Motor neuron (in vitro differentiated cells): ENCODE measurements at regions not wholly inside any gene's neighbourhood (a gene's known extent, or its start where the extent isn't known, plus 50 kb on each side); places are given as distances from the start of the nearest gene placed in this dataset.

Experiments
- ATAC-seq, 8 experiments: fragments of 200-7000 bp; cut with Tn5 transposase; replicated peaks in 6 of 8; 2 replicates each; pipeline ENCODE4 v1.8.0; 2021; ENCODE audit warnings: mild to moderate bottlenecking in 8 of 8, moderate library complexity in 8 of 8
- H3K27ac ChIP-seq, 2 donors: fragments of 250-450 bp; sonication (Bioruptor Pico); 2 replicates each; pipeline ENCODE4 v1.9.0; 2021; ENCODE audit warnings: antibody characterized with exemption in 2 of 2, mild to moderate bottlenecking in 2 of 2, moderate library complexity in 1 of 2
- H3K4me1 ChIP-seq, 2 donors: fragments of 250-450 bp; sonication (Bioruptor Pico); replicated peaks in 1 of 2; 2 replicates each; pipeline ENCODE4 v1.6.1; 2021; ENCODE audit warnings: antibody characterized with exemption in 2 of 2, mild to moderate bottlenecking in 2 of 2, moderate library complexity in 1 of 2
- H3K4me3 ChIP-seq, 5 donors: fragments of 250-450 bp; sonication (Bioruptor Pico); 2 replicates each; pipeline ENCODE4 v1.9.0; 2021; ENCODE audit warnings: antibody characterized with exemption in 5 of 5, mild to moderate bottlenecking in 5 of 5, moderate library complexity in 4 of 5
- WGBS, 10 experiments: fragments of 450-650 bp; shearing (Covaris generic); methylation state at CpG; one replicate each; pipeline ENCODE4 v1.0.0; 2022; 5-methylcytosine and 5-hydroxymethylcytosine counted together
- in situ Hi-C, 9 experiments: fragments of 400-800 bp; cut with MboI; loops; one replicate each; pipeline ENCODE4 v1.15.0; 2021; ENCODE audit warnings: low sequenced_read_pairs in 9 of 9, low pct_unique_long_range_greater_than_20kb in 2 of 9; ENCODE audit not compliant: unreplicated experiment in 9 of 9

- Histone ChIP-seq H3K27ac (peak overlapping the region in 1 of 2 donors; percentile 40), H3K4me1 (peaks cover 28 to 43% of the 10 kb centered on the region in 2 donors), H3K4me3 (no peak overlapping the region)
- 0 to 100% (median 48%) methylated on average over 1 of the region's 1 CpG; no CpG with 5 or more reads in 2 of the 10 experiments for WGBS, 10 experiments
- ATAC-seq: peak; percentile 80 to 97 (median 92)
- in situ Hi-C loops: no loop called here
Measured at GRCh38 chr2:20549691-20550348, 101.1 kb downstream of the HS1BP3 start.

- in situ Hi-C loops: no loop called here
- ATAC-seq: peak in 5 of 8 experiments; percentile 24 to 71 (median 64)
- WGBS, 10 experiments: 42 to 71% (median 50%) methylated on average over 2 to 6 of the region's 9 CpGs; no CpG with 5 or more reads in 4 of the 10 experiments
- Histone ChIP-seq H3K27ac (peak overlapping the region; percentile 6 to 8), H3K4me3 (no peak overlapping the region), H3K4me1 (peaks cover 28 to 43% of the 10 kb centered on the region in 2 donors)
Measured at GRCh38 chr2:20551260-20551944, 99.5 kb downstream of the HS1BP3 start.

GRCh38 chr2:20551945-20552328 is 99.0 kb downstream of the HS1BP3 start:
- no peak overlapping the region for H3K4me3 ChIP-seq
- ATAC-seq: no peak
- in situ Hi-C loops: no loop called here
- peak overlapping the region in 1 of 2 donors; percentile 8 for H3K27ac ChIP-seq
- H3K4me1 ChIP-seq: peaks cover 33 to 43% of the 10 kb centered on the region in 2 donors
- WGBS, 10 experiments: 69 to 96% (median 83%) methylated on average over 1 to 4 of the region's 5 CpGs; no CpG with 5 or more reads in 5 of the 10 experiments

- 68 to 100% (median 100%) methylated on average over 1 to 3 of the region's 3 CpGs; no CpG with 5 or more reads in 3 of the 10 experiments for WGBS, 10 experiments
- ATAC-seq: no peak
- Histone ChIP-seq H3K27ac (no peak overlapping the region), H3K4me1 (peaks cover 39 to 47% of the 10 kb centered on the region in 2 donors), H3K4me3 (no peak overlapping the region)
- in situ Hi-C loops: no loop called here
Measured at GRCh38 chr2:20552847-20553246, 98.1 kb downstream of the HS1BP3 start.

- in situ Hi-C loops: no loop called here
- WGBS, 10 experiments: 0 to 92% (median 67%) methylated on average over 1 to 4 of the region's 5 CpGs; no CpG with 5 or more reads in 1 of the 10 experiments
- Histone ChIP-seq H3K4me3 (no peak overlapping the region), H3K27ac (no peak overlapping the region), H3K4me1 (peaks cover 39 to 44% of the 10 kb centered on the region in 2 donors)
- ATAC-seq: no peak
Measured at GRCh38 chr2:20553580-20553979, 97.3 kb downstream of the HS1BP3 start.

GRCh38 chr2:20555954-20556353 is 94.9 kb downstream of the HS1BP3 start:
- Histone ChIP-seq H3K27ac (no peak overlapping the region), H3K4me1 (peaks cover 23 to 26% of the 10 kb centered on the region in 2 donors), H3K4me3 (no peak overlapping the region)
- in situ Hi-C loops: no loop called here
- no peak for ATAC-seq

GRCh38 chr2:20556756-20557155 is 94.1 kb downstream of the HS1BP3 start:
- Histone ChIP-seq H3K4me3 (no peak overlapping the region), H3K27ac (no peak overlapping the region), H3K4me1 (peaks cover 23 to 26% of the 10 kb centered on the region in 2 donors)
- WGBS, 10 experiments: 53 to 100% (median 75%) methylated on average over 1 to 4 of the region's 4 CpGs; no CpG with 5 or more reads in 1 of the 10 experiments
- in situ Hi-C loops: no loop called here
- ATAC-seq: no peak

GRCh38 chr2:20557226-20557625 is 93.7 kb downstream of the HS1BP3 start:
- 37 to 100% (median 61%) methylated on average over 2 to 4 of the region's 4 CpGs; no CpG with 5 or more reads in 2 of the 10 experiments for WGBS, 10 experiments
- in situ Hi-C loops: no loop called here
- Histone ChIP-seq H3K4me1 (peaks cover 23 to 26% of the 10 kb centered on the region in 2 donors), H3K4me3 (no peak overlapping the region), H3K27ac (no peak overlapping the region)
- ATAC-seq: no peak

GRCh38 chr2:20557635-20558034 is 93.3 kb downstream of the HS1BP3 start:
- Histone ChIP-seq H3K4me1 (peaks cover 23 to 29% of the 10 kb centered on the region in 2 donors), H3K4me3 (no peak overlapping the region), H3K27ac (no peak overlapping the region)
- ATAC-seq: no peak
- in situ Hi-C loops: no loop called here
- WGBS, 10 experiments: 40 to 100% (median 71%) methylated on average over 1 to 2 of the region's 3 CpGs; no CpG with 5 or more reads in 6 of the 10 experiments

GRCh38 chr2:20558391-20559150 is 92.3 kb downstream of the HS1BP3 start:
- WGBS, 10 experiments: 100% methylated on average over 1 to 3 of the region's 12 CpGs; no CpG with 5 or more reads in 5 of the 10 experiments
- no peak for ATAC-seq
- Histone ChIP-seq H3K4me1 (peaks cover 28 to 37% of the 10 kb centered on the region in 2 donors), H3K27ac (no peak overlapping the region), H3K4me3 (no peak overlapping the region)
- in situ Hi-C loops: no loop called here

- in situ Hi-C loops: no loop called here
- no peak for ATAC-seq
- no peak overlapping the region for H3K27ac ChIP-seq
- peaks cover 28 to 38% of the 10 kb centered on the region in 2 donors for H3K4me1 ChIP-seq
- no peak overlapping the region for H3K4me3 ChIP-seq
- WGBS, 10 experiments: 47 to 100% (median 97%) methylated on average over 1 to 3 of the region's 3 CpGs; no CpG with 5 or more reads in 4 of the 10 experiments
Measured at GRCh38 chr2:20559277-20559676, 91.6 kb downstream of the HS1BP3 start.

GRCh38 chr2:20560011-20560410 is 90.9 kb downstream of the HS1BP3 start:
- Histone ChIP-seq H3K4me1 (peaks cover 28 to 41% of the 10 kb centered on the region in 2 donors), H3K27ac (no peak overlapping the region), H3K4me3 (no peak overlapping the region)
- in situ Hi-C loops: no loop called here
- 100% methylated on average over 1 of the region's 1 CpG; no CpG with 5 or more reads in 8 of the 10 experiments for WGBS, 10 experiments
- no peak for ATAC-seq
